ENCODE measurements at regions not wholly inside any gene's neighbourhood (a gene's known extent, or its start where the extent isn't known, plus 50 kb on each side); places are given as distances from the start of the nearest gene placed in this dataset.
"Not testable (repeated sequence)": the region's sequence is repeated elsewhere in the genome, so short reads cannot be mapped to it uniquely, and the experiment has no call there.

DNA sequence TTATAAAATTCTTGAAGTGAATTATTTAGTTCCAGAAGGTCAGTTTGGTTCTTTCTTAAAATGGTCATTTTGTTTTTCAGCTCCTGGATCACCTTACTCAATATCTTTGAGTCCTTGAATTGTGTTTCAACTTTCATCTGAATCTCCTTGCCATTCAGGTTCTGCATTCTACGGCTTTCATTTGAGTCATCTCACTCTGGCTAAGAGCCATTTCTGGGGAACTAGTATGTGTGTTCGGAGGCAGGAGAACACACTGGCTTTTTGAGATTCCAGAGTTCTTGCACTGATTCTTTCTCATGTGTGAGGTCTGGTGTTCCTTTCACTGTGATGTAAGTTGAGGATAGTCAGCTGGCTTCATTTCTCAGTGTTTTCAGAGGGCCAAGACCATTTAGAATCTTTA is 708.4 kb upstream of the FRG1 start:
- no peak for DNase-seq
- Mint-ChIP-seq H3K27ac (ENCODE audit: unreplicated experiment) (no peak overlapping the region), H3K4me3 (ENCODE audit: unreplicated experiment) (no peak overlapping the region), H3K4me1 (ENCODE audit: low read depth, unreplicated experiment) (peaks cover 2% of the 10 kb centered on the region), H3K27me3 (ENCODE audit: unreplicated experiment) (no peaks in the 10 kb centered on the region), H3K9me3 (ENCODE audit: unreplicated experiment) (peaks cover 6% of the 10 kb centered on the region), H3K36me3 (ENCODE audit: unreplicated experiment) (no peaks in the 10 kb centered on the region)
- TF ChIP-seq, protein P1, sequence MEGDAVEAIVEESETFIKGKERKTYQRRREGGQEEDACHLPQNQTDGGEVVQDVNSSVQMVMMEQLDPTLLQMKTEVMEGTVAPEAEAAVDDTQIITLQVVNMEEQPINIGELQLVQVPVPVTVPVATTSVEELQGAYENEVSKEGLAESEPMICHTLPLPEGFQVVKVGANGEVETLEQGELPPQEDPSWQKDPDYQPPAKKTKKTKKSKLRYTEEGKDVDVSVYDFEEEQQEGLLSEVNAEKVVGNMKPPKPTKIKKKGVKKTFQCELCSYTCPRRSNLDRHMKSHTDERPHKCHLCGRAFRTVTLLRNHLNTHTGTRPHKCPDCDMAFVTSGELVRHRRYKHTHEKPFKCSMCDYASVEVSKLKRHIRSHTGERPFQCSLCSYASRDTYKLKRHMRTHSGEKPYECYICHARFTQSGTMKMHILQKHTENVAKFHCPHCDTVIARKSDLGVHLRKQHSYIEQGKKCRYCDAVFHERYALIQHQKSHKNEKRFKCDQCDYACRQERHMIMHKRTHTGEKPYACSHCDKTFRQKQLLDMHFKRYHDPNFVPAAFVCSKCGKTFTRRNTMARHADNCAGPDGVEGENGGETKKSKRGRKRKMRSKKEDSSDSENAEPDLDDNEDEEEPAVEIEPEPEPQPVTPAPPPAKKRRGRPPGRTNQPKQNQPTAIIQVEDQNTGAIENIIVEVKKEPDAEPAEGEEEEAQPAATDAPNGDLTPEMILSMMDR (IDR thresholded peaks at IDR 0.05; ENCODE audit: partially characterized antibody, unreplicated experiment), result no peak

DNA sequence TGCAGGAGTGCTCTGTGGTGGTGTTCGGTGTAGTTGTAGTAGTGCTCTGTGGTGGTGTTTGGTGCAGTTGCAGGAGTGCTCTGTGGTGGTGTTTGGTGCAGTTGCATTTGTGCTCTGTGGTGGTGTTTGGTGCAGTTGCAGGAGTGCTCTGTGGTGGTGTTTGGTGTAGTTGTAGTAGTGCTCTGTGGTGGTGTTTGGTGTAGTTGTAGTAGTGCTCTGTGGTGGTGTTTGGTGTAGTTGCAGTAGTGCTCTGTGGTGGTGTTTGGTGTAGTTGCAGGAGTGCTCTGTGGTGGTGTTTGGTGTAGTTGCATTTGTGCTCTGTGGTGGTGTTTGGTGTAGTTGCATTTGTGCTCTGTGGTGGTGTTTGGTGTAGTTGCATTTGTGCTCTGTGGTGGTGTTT is 706.9 kb upstream of the FRG1 start:
- H3K36me3 Mint-ChIP-seq (ENCODE audit: unreplicated experiment); H3K9me3 Mint-ChIP-seq (ENCODE audit: unreplicated experiment); H3K27ac Mint-ChIP-seq (ENCODE audit: unreplicated experiment); DNase-seq; H3K27me3 Mint-ChIP-seq (ENCODE audit: unreplicated experiment); H3K4me3 Mint-ChIP-seq (ENCODE audit: unreplicated experiment); H3K4me1 Mint-ChIP-seq (ENCODE audit: low read depth, unreplicated experiment): not testable (repeated sequence)

DNA sequence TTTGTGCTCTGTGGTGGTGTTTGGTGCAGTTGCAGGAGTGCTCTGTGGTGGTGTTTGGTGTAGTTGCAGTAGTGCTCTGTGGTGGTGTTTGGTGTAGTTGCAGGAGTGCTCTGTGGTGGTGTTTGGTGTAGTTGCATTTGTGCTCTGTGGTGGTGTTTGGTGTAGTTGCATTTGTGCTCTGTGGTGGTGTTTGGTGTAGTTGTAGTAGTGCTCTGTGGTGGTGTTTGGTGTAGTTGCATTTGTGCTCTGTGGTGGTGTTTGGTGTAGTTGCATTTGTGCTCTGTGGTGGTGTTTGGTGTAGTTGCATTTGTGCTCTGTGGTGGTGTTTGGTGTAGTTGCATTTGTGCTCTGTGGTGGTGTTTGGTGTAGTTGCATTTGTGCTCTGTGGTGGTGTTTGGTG is 705.7 kb upstream of the FRG1 start:
- not testable (repeated sequence) for DNase-seq; H3K27ac Mint-ChIP-seq (ENCODE audit: unreplicated experiment); H3K4me3 Mint-ChIP-seq (ENCODE audit: unreplicated experiment); H3K27me3 Mint-ChIP-seq (ENCODE audit: unreplicated experiment); H3K36me3 Mint-ChIP-seq (ENCODE audit: unreplicated experiment); H3K9me3 Mint-ChIP-seq (ENCODE audit: unreplicated experiment)
- H3K4me1 Mint-ChIP-seq (ENCODE audit: low read depth, unreplicated experiment), result peaks cover 12% of the 10 kb centered on the region

DNA sequence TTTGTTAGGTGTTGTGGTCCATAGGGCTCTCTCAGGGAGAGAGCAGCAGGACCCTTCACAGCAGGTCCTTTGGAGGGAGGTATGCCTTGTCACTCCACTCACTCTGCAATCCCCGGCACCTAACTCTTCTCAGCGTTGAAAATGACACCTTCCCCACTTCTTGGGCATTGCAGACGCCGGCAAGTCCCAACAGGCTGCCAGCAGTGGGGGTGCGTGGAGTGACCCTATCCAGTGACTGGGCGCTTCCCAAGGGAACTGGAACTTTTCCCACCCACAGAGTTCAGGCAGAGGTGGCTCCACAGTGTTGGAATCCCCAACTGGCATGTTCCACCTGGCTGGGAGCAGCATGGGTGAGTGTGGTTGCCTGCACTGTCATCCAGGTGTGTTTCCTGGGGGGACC is 705.1 kb upstream of the FRG1 start:
- Mint-ChIP-seq H3K36me3 (ENCODE audit: unreplicated experiment) (no peaks in the 10 kb centered on the region), H3K4me3 (ENCODE audit: unreplicated experiment) (no peak overlapping the region), H3K4me1 (ENCODE audit: low read depth, unreplicated experiment) (peaks cover 12% of the 10 kb centered on the region), H3K27me3 (ENCODE audit: unreplicated experiment) (no peaks in the 10 kb centered on the region), H3K27ac (ENCODE audit: unreplicated experiment) (no peak overlapping the region), H3K9me3 (ENCODE audit: unreplicated experiment) (peaks cover 6% of the 10 kb centered on the region)
- DNase-seq, result no peak
- TF ChIP-seq, protein P1 (IDR thresholded peaks at IDR 0.05; ENCODE audit: partially characterized antibody, unreplicated experiment), result no peak

DNA sequence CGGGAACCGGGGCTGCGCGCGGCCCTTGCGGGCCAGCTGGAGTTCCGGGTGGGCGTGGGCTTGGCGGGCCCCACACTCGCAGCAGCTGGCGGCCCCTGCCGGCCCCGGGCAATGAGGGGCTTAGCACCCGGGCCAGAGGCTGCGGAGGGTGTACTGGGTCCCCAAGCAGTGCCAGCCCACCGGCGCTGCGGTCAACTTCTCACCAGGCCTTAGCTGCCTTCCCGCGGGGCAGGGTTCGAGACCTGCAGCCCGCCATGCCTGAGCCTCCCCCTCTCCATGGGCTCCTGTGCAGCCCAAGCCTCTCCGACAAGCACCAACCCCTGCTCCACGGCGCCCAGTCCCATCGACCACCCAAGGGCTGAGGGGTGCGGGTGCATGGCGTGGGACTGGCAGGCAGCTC is 704.4 kb upstream of the FRG1 start:
- peaks cover 12% of the 10 kb centered on the region for H3K4me1 Mint-ChIP-seq (ENCODE audit: low read depth, unreplicated experiment)
- H3K27me3 Mint-ChIP-seq (ENCODE audit: unreplicated experiment); H3K27ac Mint-ChIP-seq (ENCODE audit: unreplicated experiment); H3K4me3 Mint-ChIP-seq (ENCODE audit: unreplicated experiment); DNase-seq; H3K9me3 Mint-ChIP-seq (ENCODE audit: unreplicated experiment); H3K36me3 Mint-ChIP-seq (ENCODE audit: unreplicated experiment): not testable (repeated sequence)

DNA sequence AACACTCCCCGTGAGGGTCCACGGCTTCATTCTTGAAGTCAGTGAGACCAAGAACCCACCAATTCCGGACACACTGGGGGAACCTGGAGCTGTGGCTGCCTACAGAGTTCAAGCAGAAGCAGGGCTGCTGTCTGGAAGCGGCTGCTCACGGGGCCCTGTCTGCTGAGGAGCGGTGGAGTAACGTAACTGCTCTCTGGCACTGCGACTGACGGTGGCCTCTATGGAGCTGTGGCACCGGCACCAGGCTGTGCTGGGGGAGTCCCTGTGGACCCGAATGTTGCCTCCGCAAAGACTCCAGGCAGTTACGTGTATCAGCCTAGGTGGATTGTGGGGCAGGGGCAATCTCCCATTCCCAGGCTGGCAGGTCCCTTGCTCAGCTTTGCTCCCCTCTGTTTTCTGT is 703.3 kb upstream of the FRG1 start:
- no peak for DNase-seq
- TF ChIP-seq, protein P1 (IDR thresholded peaks at IDR 0.05; ENCODE audit: partially characterized antibody, unreplicated experiment), result no peak
- Mint-ChIP-seq H3K27ac (ENCODE audit: unreplicated experiment) (no peak overlapping the region), H3K36me3 (ENCODE audit: unreplicated experiment) (no peaks in the 10 kb centered on the region), H3K27me3 (ENCODE audit: unreplicated experiment) (no peaks in the 10 kb centered on the region), H3K4me3 (ENCODE audit: unreplicated experiment) (no peak overlapping the region), H3K4me1 (ENCODE audit: low read depth, unreplicated experiment) (peaks cover 10% of the 10 kb centered on the region), H3K9me3 (ENCODE audit: unreplicated experiment) (peaks cover 4% of the 10 kb centered on the region)

DNA sequence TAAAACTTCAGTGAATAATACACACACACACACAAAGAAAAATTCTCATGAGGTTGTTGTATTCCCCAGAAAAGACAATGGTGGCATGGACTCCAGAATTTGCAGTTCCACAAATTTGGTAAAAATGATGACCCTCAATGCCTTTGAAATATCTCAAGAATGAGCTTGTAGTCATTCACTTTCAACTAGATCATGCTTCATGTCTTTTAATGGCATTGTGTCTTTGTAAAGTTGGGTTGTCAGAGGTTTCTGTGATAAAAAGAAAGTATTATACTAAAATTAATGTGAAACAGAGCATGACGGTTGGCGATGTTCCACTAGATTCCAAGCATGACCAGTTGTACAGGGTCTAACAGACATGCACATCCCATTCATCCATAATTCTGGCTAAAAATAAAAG is 685.0 kb upstream of the FRG1 start:
- no peaks in the 10 kb centered on the region for H3K4me1 Mint-ChIP-seq (ENCODE audit: low read depth, unreplicated experiment)
- no peaks in the 10 kb centered on the region for H3K9me3 Mint-ChIP-seq (ENCODE audit: unreplicated experiment)
- H3K4me3 Mint-ChIP-seq (ENCODE audit: unreplicated experiment), result no peak overlapping the region
- TF ChIP-seq, protein P1 (IDR thresholded peaks at IDR 0.05; ENCODE audit: partially characterized antibody, unreplicated experiment), result no peak
- no peaks in the 10 kb centered on the region for H3K36me3 Mint-ChIP-seq (ENCODE audit: unreplicated experiment)
- no peak overlapping the region for H3K27ac Mint-ChIP-seq (ENCODE audit: unreplicated experiment)
- DNase-seq, result no peak
- H3K27me3 Mint-ChIP-seq (ENCODE audit: unreplicated experiment), result peaks cover 1% of the 10 kb centered on the region

All from glutamatergic neuron (in vitro differentiated cells).